ENCODE measurements at regions not wholly inside any gene's neighbourhood (a gene's known extent, or its start where the extent isn't known, plus 50 kb on each side); places are given as distances from the start of the nearest gene placed in this dataset.
"Not testable (repeated sequence)": the region's sequence is repeated elsewhere in the genome, so short reads cannot be mapped to it uniquely, and the experiment has no call there.

DNA sequence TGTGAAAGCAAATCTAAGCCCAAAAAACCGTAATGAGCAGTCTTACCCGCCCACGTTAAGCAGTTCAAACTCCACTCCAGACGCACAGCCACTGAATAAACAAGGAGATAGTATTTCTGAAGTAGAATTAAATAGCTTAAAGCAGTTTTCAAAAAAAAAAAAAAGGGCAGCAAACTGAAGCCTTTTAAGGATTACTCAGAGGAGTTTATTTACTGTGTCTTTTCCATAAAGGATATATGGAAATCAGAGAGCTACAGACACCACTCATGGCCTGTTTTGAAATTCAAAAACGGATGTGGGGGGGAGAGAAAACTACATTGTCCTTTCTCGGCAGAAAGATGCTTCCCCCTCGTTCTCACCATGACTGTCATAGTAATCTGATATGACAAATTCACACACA lies 83.7 kb upstream of the IRX1 start:
- Mint-ChIP-seq H3K36me3 (no peaks in the 10 kb centered on the region), H3K27me3 (no peaks in the 10 kb centered on the region), H3K4me3 (no peak overlapping the region), H3K27ac (no peak overlapping the region), H3K4me1 (no peaks in the 10 kb centered on the region), H3K9me3 (peaks cover 9 to 21% of the 10 kb centered on the region in 2 donors)
- DNase-seq (no peak), ATAC-seq (replicated peaks) (no peak)

DNA sequence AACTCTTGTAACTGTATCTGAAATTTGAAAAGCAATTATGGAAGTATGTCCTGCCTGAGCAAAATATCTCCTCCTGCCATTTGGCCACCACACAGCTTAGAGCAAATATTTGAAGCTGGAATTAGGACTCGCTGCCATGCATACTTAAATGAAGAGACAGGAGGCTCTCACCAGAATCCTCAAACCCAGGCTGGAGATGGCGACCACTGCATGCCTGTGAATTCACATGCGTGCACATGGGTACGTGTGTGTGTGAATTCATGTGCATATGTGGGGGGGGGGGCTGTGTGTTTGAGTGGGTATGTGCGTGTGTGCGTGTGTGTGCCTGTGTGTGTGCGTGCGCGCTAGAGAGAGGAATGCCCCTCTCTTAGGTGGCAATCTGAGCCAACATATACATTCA lies 84.1 kb upstream of the IRX1 start:
- H3K4me1 Mint-ChIP-seq: no peaks in the 10 kb centered on the region
- H3K36me3 Mint-ChIP-seq: no peaks in the 10 kb centered on the region

DNA sequence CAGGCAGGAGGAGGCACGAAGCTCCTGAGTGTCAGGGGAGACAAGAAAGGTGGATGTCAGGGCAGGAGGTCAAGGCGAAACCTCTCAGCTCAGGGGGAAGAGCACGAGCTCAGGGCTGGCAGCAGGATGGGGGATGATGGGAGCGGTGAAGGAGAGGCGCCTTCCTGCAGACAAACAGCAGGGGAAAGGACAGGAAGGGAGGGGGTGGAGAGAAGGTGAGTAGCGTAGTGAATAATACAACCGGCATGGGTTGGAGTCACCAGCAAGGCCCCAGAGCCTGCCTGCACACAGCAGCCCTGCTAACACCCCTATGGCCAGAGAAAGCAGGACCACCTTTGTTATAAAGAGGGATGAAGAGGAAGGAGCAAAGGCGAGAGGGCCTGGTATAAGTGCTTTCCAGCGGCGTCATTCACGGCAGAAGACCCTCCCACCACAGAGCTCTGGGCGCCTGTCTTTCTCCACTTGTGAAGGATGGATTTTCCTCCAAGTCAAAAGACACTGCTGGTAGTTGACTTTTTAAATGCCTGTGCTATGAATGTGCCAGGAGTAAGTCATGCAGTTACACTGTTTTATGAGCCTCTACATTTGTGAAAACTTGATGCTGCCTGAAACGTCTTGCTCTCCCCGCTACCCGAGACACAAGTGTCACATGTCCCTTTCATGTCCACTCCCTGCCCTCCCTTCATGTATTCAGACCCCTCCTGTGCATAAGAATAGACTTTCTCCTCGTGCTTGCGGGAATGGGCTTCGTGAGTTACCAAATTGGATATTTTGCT lies 84.8 kb upstream of the IRX1 start:
- no peak overlapping the region for H3K27ac Mint-ChIP-seq
- no peak for ATAC-seq (replicated peaks)
- no peak for DNase-seq
- peaks cover 9 to 18% of the 10 kb centered on the region in 2 donors for H3K9me3 Mint-ChIP-seq
- no peak overlapping the region for H3K4me3 Mint-ChIP-seq
- H3K27me3 Mint-ChIP-seq: no peaks in the 10 kb centered on the region
- H3K36me3 Mint-ChIP-seq: no peaks in the 10 kb centered on the region
- no peaks in the 10 kb centered on the region for H3K4me1 Mint-ChIP-seq

More for the DNA sequence above, 84.1 kb upstream of the IRX1 start:
- Mint-ChIP-seq H3K27me3 (no peaks in the 10 kb centered on the region), H3K9me3 (peaks cover 9 to 21% of the 10 kb centered on the region in 2 donors), H3K27ac (no peak overlapping the region), H3K4me3 (no peak overlapping the region)
- DNase-seq (no peak), ATAC-seq (replicated peaks) (no peak)

DNA sequence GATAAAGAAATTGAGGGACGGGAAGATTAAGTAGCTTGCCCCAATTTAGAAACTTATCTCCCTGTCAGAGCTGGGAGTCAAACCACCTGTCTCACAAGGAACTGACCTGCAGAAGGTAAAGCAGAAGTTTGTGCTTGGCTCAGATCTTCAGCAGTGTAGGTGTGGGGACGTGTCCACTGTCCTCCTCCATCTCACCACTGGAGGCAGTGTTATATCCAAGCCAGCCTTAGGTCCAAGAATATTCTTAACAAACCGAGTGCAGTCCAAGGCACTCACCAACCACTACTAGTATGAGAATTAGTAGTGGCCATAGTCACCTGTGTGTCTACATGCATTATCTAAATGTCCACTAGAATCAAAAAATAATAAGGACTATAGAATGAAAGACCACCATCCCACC lies 86.3 kb upstream of the IRX1 start:
- no peaks in the 10 kb centered on the region for H3K4me1 Mint-ChIP-seq
- ATAC-seq (replicated peaks): no peak
- no peak overlapping the region for H3K27ac Mint-ChIP-seq
- H3K27me3 Mint-ChIP-seq: no peaks in the 10 kb centered on the region
- no peak overlapping the region for H3K4me3 Mint-ChIP-seq
- no peaks in the 10 kb centered on the region for H3K36me3 Mint-ChIP-seq
- DNase-seq: no peak
- H3K9me3 Mint-ChIP-seq: peaks cover 10 to 14% of the 10 kb centered on the region in 2 donors

DNA sequence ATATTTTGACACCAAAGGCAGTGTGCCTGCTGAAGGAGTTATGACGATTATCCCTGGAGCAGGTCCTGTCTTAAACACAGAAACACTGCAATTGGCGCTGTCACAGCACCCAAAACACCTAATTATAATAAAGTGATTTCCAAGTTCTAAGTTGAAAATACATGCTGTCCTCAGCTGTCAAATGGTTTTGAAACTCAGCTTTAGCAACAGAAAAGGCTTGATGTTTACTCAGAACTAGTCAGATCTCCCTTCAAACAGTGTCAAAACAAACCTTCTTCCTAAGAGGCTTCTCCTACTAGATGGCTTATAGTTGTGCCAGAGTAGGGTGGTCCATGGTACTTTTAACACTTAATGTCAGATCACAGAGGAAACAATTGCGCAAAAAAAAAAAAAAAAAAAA lies 87.2 kb upstream of the IRX1 start:
- Mint-ChIP-seq H3K36me3 (no peaks in the 10 kb centered on the region), H3K4me1 (no peaks in the 10 kb centered on the region)

DNA sequence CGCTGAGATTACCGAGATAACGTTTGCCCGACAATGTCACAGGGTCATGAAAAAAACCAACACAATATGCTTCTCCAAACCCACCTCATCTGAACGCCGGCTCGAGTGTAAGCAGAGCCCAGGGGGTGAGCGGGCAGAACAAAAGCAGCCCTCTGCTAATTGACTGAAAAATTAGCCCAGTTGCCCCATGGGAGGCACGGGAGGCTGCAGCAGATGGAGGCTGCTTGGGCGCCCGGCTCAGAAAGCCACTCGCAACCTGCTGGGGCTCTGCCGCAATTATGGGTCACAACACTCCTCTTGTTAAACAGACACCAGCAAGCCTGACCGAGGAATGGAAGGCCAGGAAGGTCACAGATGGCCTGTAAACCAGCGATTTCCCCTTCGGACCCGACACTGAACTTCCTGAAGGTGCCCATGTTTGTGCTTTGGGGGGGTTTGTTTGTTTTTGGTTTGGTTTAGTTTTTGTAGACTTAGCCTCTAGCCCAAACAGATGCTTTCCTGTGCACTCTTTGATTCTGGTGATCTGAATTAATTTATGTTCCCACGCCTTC lies 104.6 kb upstream of the IRX1 start:
- ATAC-seq (replicated peaks) (no peak), DNase-seq (no peak)
- Mint-ChIP-seq H3K4me3 (no peak overlapping the region), H3K4me1 (no peaks in the 10 kb centered on the region), H3K36me3 (no peaks in the 10 kb centered on the region), H3K27ac (no peak overlapping the region), H3K9me3 (peaks cover 3 to 6% of the 10 kb centered on the region in 2 donors), H3K27me3 (no peaks in the 10 kb centered on the region)

More for the DNA sequence above, 87.2 kb upstream of the IRX1 start:
- Mint-ChIP-seq H3K4me3 (no peak overlapping the region), H3K27ac (no peak overlapping the region), H3K9me3 (peaks cover 11 to 14% of the 10 kb centered on the region in 2 donors), H3K27me3 (no peaks in the 10 kb centered on the region)
- DNase-seq (no peak), ATAC-seq (replicated peaks) (no peak)

DNA sequence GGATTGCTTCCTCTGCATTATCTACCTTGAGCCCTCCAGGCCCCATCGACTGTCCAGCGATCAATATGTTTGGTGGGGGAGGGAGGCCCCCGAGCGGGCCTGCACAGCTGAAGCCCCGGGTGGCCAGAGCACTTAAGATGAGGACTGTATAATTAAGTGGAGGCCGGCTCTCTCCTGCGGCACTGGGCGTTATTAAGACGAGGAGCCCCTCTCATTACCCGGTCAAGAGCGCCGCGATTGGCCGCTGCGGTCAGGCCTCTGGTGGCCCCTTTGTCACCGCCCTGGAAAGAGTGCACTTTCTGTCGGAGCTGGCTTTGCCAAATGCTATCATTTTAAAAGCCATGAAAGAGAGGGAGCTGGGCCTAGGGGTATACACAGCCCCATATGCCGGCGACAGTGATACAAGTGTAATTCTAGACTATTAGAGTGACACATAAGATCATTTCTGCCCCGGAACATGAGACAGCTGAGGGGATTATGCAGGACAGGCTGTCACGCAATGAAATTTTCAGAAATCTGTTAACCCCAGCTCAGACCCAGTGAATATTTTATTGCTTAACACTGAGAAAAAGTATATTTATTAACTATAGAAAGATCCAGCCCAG lies 106.3 kb upstream of the IRX1 start:
- no peak for DNase-seq
- Mint-ChIP-seq H3K27me3 (no peaks in the 10 kb centered on the region), H3K4me3 (no peak overlapping the region), H3K36me3 (no peaks in the 10 kb centered on the region), H3K9me3 (peaks cover 4 to 9% of the 10 kb centered on the region in 2 donors), H3K27ac (no peak overlapping the region), H3K4me1 (no peaks in the 10 kb centered on the region)
- no peak for ATAC-seq (replicated peaks)

DNA sequence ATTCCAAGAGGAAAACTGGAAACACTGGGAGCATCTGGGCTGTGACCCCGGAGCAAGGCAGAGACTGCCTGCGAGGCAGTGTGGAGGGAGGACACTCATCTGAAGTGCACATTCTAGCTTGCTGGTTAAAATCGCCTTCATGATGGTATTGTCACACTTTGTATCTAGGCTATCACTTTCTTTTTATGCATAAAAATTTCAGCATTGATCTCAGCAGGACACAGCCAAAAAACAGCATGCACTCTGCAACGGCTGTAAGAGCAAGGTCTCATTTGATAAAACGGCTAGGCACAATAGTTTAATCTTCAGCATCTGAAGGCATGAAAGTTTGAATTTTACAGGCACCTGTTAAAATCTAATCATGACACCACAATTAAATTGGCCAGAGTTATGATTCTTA lies 110.8 kb upstream of the IRX1 start:
- ATAC-seq (replicated peaks) (no peak), DNase-seq (no peak)
- Mint-ChIP-seq H3K36me3 (no peaks in the 10 kb centered on the region), H3K27ac (no peak overlapping the region), H3K4me3 (no peak overlapping the region), H3K9me3 (peaks cover 12 to 16% of the 10 kb centered on the region in 2 donors), H3K27me3 (no peaks in the 10 kb centered on the region), H3K4me1 (no peaks in the 10 kb centered on the region)

DNA sequence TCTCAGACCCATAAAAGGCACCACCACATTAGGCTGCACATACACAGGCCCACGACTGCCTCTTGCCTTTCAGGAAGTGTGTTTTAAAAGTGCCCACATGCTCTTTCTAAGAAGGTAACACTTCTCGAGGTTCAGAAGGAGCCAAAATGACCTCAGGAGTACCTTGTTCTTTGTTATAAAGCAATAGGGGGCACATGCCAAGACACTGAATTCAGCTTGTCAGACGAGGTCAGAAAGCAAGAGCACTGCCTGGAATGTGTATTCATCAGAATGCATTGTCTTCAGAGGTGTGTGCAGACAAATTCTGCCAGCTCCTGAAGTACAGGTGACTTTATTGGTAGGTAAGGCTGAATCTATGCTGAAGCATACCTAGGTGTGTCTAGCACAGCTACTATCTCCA lies 114.5 kb upstream of the IRX1 start:
- no peak for DNase-seq
- Mint-ChIP-seq H3K36me3 (no peaks in the 10 kb centered on the region), H3K27ac (no peak overlapping the region), H3K27me3 (no peaks in the 10 kb centered on the region), H3K4me3 (no peak overlapping the region), H3K4me1 (no peaks in the 10 kb centered on the region), H3K9me3 (peaks cover 9 to 17% of the 10 kb centered on the region in 2 donors)
- no peak for ATAC-seq (replicated peaks)

DNA sequence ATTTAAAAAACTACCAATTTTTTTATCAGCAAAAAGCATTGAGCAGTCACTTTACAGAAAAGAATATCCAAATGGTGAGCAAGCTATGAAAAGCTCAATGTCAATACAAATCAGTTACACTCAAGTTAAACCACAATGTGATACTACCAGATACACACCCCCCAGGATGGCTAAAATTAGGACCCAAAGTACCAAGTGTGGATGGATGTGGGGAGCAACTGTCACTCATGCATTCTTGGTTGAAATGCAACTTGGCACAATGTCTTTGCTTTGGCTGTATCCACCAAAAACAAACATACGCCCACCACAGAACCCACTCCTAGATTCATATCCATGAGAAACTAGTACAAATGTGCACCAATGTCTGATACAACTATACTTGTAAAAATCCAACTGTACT lies 120.0 kb upstream of the IRX1 start:
- Mint-ChIP-seq H3K36me3 (no peaks in the 10 kb centered on the region), H3K27me3 (no peaks in the 10 kb centered on the region), H3K27ac (no peak overlapping the region), H3K4me1 (no peaks in the 10 kb centered on the region), H3K4me3 (no peak overlapping the region), H3K9me3 (peaks cover 0 to 6% of the 10 kb centered on the region in 2 donors)
- DNase-seq: no peak
- no peak for ATAC-seq (replicated peaks)

DNA sequence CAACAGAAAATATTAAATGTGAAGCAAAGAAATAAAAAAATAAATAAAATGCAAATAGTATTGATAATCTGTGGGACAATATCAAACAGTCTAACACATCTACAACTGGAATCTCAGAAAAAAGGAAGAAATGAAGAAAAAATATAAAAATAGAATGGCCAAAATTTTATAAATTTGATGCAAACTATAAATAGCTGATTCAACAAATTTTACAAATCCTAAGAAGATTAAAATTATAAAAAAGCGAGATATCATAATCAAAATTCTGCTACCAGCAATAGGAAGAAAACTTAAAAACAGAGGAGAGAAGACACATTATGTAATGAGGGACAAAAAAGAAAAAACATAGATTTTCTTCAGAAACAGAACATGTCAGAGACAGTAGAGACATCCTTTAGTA lies 129.2 kb upstream of the IRX1 start:
- no peak for ATAC-seq (replicated peaks)
- DNase-seq: no peak
- H3K27ac Mint-ChIP-seq: no peak overlapping the region

DNA sequence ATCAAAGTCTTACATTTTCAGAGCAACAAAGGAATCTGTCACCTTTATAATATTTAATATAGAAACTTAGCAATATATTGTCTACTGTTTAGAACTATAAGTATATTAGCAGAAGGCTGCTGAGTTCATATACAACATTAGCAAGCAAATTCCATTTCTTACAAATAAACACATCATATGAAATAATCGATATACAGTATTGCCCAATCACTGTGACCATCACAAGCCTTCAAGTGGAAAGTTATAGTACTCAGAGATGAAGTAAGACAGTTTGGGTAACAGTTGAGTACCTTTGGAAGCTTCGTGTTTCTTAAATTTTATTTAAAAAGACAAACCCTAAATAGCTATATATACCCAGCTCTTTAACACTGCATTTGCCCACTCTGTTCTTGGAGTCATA lies 135.2 kb upstream of the IRX1 start:
- Mint-ChIP-seq H3K4me3 (no peak overlapping the region), H3K36me3 (no peaks in the 10 kb centered on the region), H3K4me1 (no peaks in the 10 kb centered on the region), H3K9me3 (no peaks in the 10 kb centered on the region), H3K27me3 (no peaks in the 10 kb centered on the region), H3K27ac (no peak overlapping the region)
- DNase-seq: no peak
- ATAC-seq (replicated peaks): no peak

More for the DNA sequence above, 129.2 kb upstream of the IRX1 start:
- H3K27me3 Mint-ChIP-seq: no peaks in the 10 kb centered on the region
- H3K4me3 Mint-ChIP-seq: no peak overlapping the region
- peaks cover 4 to 5% of the 10 kb centered on the region in 2 donors for H3K9me3 Mint-ChIP-seq
- H3K36me3 Mint-ChIP-seq: no peaks in the 10 kb centered on the region
- H3K4me1 Mint-ChIP-seq: no peaks in the 10 kb centered on the region

DNA sequence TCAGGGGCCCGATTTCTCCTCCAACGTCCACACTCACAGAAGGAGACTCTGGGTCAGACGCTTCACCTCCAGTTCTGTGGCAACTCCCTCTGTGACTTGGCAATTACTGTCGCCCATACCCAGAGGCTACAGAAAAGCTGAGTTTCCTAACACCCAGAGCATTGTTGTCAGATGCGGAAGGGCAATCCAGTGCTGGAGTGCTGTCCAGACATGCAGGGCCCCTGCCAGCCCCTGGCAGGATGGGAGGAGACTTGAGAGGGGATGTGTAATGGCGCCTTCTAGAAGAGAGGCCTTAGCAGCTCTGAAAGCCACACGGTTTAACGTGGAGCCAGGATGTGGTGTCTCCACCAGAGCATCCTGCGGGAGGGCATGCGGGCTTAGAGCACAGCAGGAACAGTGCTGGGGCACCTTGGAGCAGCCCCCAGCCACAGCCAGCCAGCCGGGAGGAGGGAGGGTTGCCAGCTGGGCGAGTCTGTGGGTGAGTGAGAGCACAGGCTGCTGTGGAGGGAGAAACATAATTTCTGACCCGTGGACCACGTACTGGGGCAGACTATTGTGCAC lies 139.4 kb upstream of the IRX1 start:
- Mint-ChIP-seq H3K36me3 (no peaks in the 10 kb centered on the region), H3K4me3 (no peak overlapping the region), H3K27ac (no peak overlapping the region), H3K27me3 (no peaks in the 10 kb centered on the region), H3K9me3 (peaks cover 0 to 2% of the 10 kb centered on the region in 2 donors), H3K4me1 (no peaks in the 10 kb centered on the region)
- DNase-seq (no peak), ATAC-seq (replicated peaks) (no peak)

DNA sequence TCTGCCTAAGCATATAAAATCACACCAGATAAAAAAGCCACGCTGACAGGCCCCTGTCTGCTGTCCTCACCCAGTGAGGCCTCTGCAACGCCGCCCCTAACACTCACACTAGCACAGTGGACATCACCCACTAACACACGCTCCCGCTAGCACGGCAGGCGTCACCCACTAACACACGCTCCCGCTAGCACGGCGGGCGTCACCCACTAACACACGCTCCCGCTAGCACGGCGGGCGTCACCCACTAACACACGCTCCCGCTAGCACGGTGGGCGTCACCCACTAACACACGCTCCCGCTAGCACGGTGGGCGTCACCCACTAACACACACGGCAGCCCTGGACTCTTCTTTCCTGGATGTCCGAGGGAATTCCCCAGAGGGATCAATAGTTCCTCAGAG lies 141.6 kb upstream of the IRX1 start:
- H3K27me3 Mint-ChIP-seq; H3K9me3 Mint-ChIP-seq; H3K4me1 Mint-ChIP-seq; H3K27ac Mint-ChIP-seq; DNase-seq; ATAC-seq (replicated peaks); H3K4me3 Mint-ChIP-seq; H3K36me3 Mint-ChIP-seq: not testable (repeated sequence)

DNA sequence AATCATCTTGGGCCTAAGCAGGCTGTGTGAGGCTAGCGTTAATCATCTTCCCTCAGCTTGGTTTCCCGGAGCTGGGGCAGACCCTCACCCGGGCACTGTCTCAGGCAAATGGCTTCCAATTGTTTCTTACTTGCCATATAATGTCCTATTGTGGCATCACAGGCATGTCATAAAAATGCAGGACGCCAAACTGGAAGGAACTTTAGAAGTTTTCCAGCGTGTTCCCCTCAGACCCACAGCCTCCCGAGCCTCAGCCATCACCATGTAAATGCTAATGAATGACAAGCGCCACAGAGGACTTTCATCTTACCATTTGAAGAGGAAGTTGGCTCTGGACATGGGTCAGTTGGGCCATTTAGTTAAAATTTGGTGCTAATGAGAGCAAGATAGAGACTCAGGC lies 143.0 kb upstream of the IRX1 start:
- DNase-seq (no peak), ATAC-seq (replicated peaks) (no peak)
- Mint-ChIP-seq H3K4me1 (no peaks in the 10 kb centered on the region), H3K4me3 (no peak overlapping the region), H3K36me3 (no peaks in the 10 kb centered on the region), H3K27me3 (no peaks in the 10 kb centered on the region), H3K9me3 (peaks cover 0 to 4% of the 10 kb centered on the region in 2 donors), H3K27ac (no peak overlapping the region)
